ENCODE measurements at regions not wholly inside any gene's neighbourhood (a gene's known extent, or its start where the extent isn't known, plus 50 kb on each side); places are given as distances from the start of the nearest gene placed in this dataset.
A peak's percentile ranks its signal among the peaks of the same experiment; 100 is the strongest.

GRCh38 chr9:129402371-129402739 lies 218.5 kb downstream of the C9orf50 start:
- ATAC-seq (peak; percentile 4 to 18), DNase-seq (peak; percentile 18)
- intact Hi-C loops (cut with DNase I) = no loop called here

GRCh38 chr9:129401623-129402370 lies 219.1 kb downstream of the C9orf50 start:
- peak; percentile 34 for DNase-seq
- intact Hi-C loops (cut with DNase I) = no loop called here

GRCh38 chr9:129400971-129401622 lies 219.8 kb downstream of the C9orf50 start:
- ATAC-seq (peak in 1 of 2 donors; percentile 4), DNase-seq (peak; percentile 13)
- intact Hi-C loops (cut with DNase I) = no loop called here

More at GRCh38 chr9:129401623-129402370, 219.1 kb downstream of the C9orf50 start:
- peak; percentile 33 to 52 for ATAC-seq

GRCh38 chr9:129400001-129400970 lies 220.6 kb downstream of the C9orf50 start:
- no peak for ATAC-seq
- intact Hi-C loops (cut with DNase I) = no loop called here
- peak; percentile 19 for DNase-seq

- DNase-seq = peak; percentile 12
- intact Hi-C loops (cut with DNase I) = no loop called here
- no peak for ATAC-seq
Observed at GRCh38 chr9:129399634-129399990, 221.3 kb downstream of the C9orf50 start.

GRCh38 chr9:129398961-129399633 lies 221.0 kb upstream of the IER5L start:
- intact Hi-C loops (cut with DNase I) = no loop called here
- ATAC-seq = no peak
- DNase-seq = peak; percentile 12

- ATAC-seq (no peak), DNase-seq (peak; percentile 15)
- intact Hi-C loops (cut with DNase I) = no loop called here
Observed at GRCh38 chr9:129398101-129398960, 220.3 kb upstream of the IER5L start.

GRCh38 chr9:129397335-129397734 lies 219.3 kb upstream of the IER5L start:
- intact Hi-C loops (cut with DNase I) = no loop called here
- ATAC-seq (no peak), DNase-seq (no peak)

- DNase-seq = no peak
- intact Hi-C loops (cut with DNase I) = no loop called here
- ATAC-seq = no peak
Observed at GRCh38 chr9:129396365-129396708, 218.3 kb upstream of the IER5L start.

- ATAC-seq (no peak), DNase-seq (no peak)
- intact Hi-C loops (cut with DNase I) = no loop called here
Observed at GRCh38 chr9:129395633-129396364, 217.7 kb upstream of the IER5L start.

GRCh38 chr9:129394886-129395279 lies 216.8 kb upstream of the IER5L start:
- intact Hi-C loops (cut with DNase I) = no loop called here
- no peak for ATAC-seq
- DNase-seq = no peak

- no peak for ATAC-seq
- intact Hi-C loops (cut with DNase I) = no loop called here
- peak; percentile 12 for DNase-seq
Observed at GRCh38 chr9:129394061-129394885, 216.2 kb upstream of the IER5L start.

GRCh38 chr9:129393064-129393463 lies 215.0 kb upstream of the IER5L start:
- DNase-seq = no peak
- no peak for ATAC-seq
- intact Hi-C loops (cut with DNase I) = no loop called here

- intact Hi-C loops (cut with DNase I) = no loop called here
- ATAC-seq (no peak), DNase-seq (no peak)
Observed at GRCh38 chr9:129392093-129392541, 214.1 kb upstream of the IER5L start.

GRCh38 chr9:129391221-129391661 lies 213.2 kb upstream of the IER5L start:
- DNase-seq = peak; percentile 14
- ATAC-seq = peak in 1 of 2 donors; percentile 53
- intact Hi-C loops (cut with DNase I) = no loop called here

- intact Hi-C loops (cut with DNase I) = no loop called here
- DNase-seq = no peak
- no peak for ATAC-seq
Observed at GRCh38 chr9:129390541-129390940, 212.5 kb upstream of the IER5L start.

- DNase-seq (no peak), ATAC-seq (no peak)
- intact Hi-C loops (cut with DNase I) = no loop called here
Observed at GRCh38 chr9:129387822-129388221, 209.8 kb upstream of the IER5L start.

All from left cardiac atrium (tissue), 4 donors.